Esophagus squamous epithelium (tissue), 5 donors: ENCODE measurements at regions not wholly inside any gene's neighbourhood (a gene's known extent, or its start where the extent isn't known, plus 50 kb on each side); places are given as distances from the start of the nearest gene placed in this dataset.

Experiments
- DNase-seq: peaks from one replicate; lab custom pipeline; 2025; lab: John Stamatoyannopoulos, UW
- H3K27ac ChIP-seq, 4 donors: fragments of 200-600 bp; sonication (generic); one replicate each; pipeline ENCODE4 v1.5.1; 2016 to 2019; ENCODE audit warnings: mild to moderate bottlenecking in 1 of 4
- H3K27me3 ChIP-seq, 4 donors: fragments of 200-600 bp; sonication (generic); 1 replicate in 3 of 4; 2 replicates in 1 of 4; pipeline versions ENCODE4 v1.5.1 to v1.6.0; 2017 to 2021; ENCODE audit warnings: antibody characterized with exemption in 1 of 4
- H3K36me3 ChIP-seq, 3 donors: fragments of 200-600 bp; sonication (generic); one replicate each; pipeline ENCODE4 v1.5.1; 2016 to 2019
- H3K4me1 ChIP-seq, 3 donors: fragments of 200-600 bp; sonication (generic); one replicate each; pipeline ENCODE4 v1.5.1; 2017 to 2019
- H3K4me3 ChIP-seq, 4 donors: fragments of 200-600 bp; sonication (generic); 1 replicate in 3 of 4; 2 replicates in 1 of 4; pipeline ENCODE4 v1.5.1; 2016 to 2019; ENCODE audit warnings: mild to moderate bottlenecking in 2 of 4, moderate library complexity in 1 of 4
- H3K9me3 ChIP-seq, 3 donors: fragments of 200-600 bp; sonication (generic); one replicate each; pipeline ENCODE4 v1.5.1; 2016 to 2019
- POLR2A ChIP-seq, 4 donors: fragments of 450-650 bp; IDR thresholded peaks; one replicate each; pipeline ENCODE4 v1.6.1; 2017; ENCODE audit warnings: antibody characterized with exemption in 4 of 4, mild to moderate bottlenecking in 4 of 4, moderate library complexity in 3 of 4
- WGBS, 2 donors: methylation state at CpG; one replicate each; pipeline ENCODE4 v1.1.5; 2018; 5-methylcytosine and 5-hydroxymethylcytosine counted together
- intact Hi-C: fragments of 100-400 bp; cut with DNase I; formaldehyde crosslinking; loops from one replicate; pipeline ENCODE4 v1.15.0; 2022
- TF ChIP-seq, protein P1 (sequence below), 6 experiments: fragments of 450-650 bp in 4 of 6; fragments of 200-600 bp in 2 of 6; sonication (generic) in 2 of 6; IDR thresholded peaks; one replicate each; pipeline ENCODE4 v1.5.1; 2016 to 2019; ENCODE audit warnings: antibody characterized with exemption in 6 of 6, mild to moderate bottlenecking in 4 of 6, moderate library complexity in 4 of 6
- donor health status: DM: yes; HTN: yes; CAD: no.

DNA sequence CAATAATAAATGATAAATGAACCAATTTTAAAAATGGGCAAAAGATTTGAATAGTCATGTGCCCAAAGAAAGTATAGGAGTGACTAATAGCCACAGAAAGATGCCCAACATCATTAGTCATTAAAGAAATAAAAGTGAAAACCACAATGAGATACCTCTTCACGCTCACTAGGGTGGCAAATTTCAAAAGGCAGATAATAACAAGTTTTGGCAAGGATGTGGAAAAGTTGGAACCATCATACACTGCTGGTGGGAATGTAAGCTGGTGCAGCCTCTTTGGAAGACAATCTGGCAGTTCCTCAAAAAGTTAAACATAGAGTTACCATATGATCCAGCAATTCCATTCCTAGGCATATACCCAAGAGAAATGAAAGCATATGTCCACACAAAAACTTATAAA, 1819.8 kb downstream of the MAT2B start:
- no peak overlapping the region for H3K27ac ChIP-seq
- H3K9me3 ChIP-seq, result no peaks in the 10 kb centered on the region
- intact Hi-C loops, result no loop called here
- DNase-seq, result no peak
- no peaks in the 10 kb centered on the region for H3K27me3 ChIP-seq
- WGBS, 2 donors, result 33 to 36% methylated on average over 1 of the region's 1 CpG
- H3K4me3 ChIP-seq, result no peak overlapping the region
- no peaks in the 10 kb centered on the region for H3K36me3 ChIP-seq
- H3K4me1 ChIP-seq, result no peaks in the 10 kb centered on the region
- TF ChIP-seq, protein P1, sequence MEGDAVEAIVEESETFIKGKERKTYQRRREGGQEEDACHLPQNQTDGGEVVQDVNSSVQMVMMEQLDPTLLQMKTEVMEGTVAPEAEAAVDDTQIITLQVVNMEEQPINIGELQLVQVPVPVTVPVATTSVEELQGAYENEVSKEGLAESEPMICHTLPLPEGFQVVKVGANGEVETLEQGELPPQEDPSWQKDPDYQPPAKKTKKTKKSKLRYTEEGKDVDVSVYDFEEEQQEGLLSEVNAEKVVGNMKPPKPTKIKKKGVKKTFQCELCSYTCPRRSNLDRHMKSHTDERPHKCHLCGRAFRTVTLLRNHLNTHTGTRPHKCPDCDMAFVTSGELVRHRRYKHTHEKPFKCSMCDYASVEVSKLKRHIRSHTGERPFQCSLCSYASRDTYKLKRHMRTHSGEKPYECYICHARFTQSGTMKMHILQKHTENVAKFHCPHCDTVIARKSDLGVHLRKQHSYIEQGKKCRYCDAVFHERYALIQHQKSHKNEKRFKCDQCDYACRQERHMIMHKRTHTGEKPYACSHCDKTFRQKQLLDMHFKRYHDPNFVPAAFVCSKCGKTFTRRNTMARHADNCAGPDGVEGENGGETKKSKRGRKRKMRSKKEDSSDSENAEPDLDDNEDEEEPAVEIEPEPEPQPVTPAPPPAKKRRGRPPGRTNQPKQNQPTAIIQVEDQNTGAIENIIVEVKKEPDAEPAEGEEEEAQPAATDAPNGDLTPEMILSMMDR (IDR thresholded peaks at IDR 0.05), result no peak
- TF ChIP-seq POLR2A (IDR thresholded peaks at IDR 0.05), result no peak

DNA sequence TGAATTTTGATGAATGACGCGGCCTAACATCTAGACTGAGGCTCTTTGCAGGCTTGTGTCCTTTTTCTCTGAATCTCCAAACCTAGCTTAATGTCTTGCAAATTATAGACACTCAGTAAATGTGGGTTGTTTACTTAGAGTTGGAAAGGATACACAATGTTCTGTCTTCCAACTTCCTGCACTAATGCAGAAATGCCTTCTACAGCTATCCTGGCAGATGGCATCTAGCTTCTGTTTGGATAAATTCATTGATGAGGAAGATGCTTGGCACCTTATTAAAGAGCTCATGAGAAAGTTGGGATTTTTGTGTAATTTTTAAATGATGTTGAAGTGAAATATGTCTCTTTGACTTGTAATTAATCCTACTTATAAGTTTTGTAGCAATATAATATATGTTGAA, 1822.2 kb downstream of the MAT2B start:
- no peak overlapping the region for H3K4me3 ChIP-seq
- WGBS, 2 donors, result 88 to 100% methylated on average over 2 of the region's 2 CpGs
- no peaks in the 10 kb centered on the region for H3K4me1 ChIP-seq
- H3K27ac ChIP-seq, result no peak overlapping the region
- DNase-seq, result no peak
- no peaks in the 10 kb centered on the region for H3K36me3 ChIP-seq
- TF ChIP-seq POLR2A (IDR thresholded peaks at IDR 0.05), result no peak
- TF ChIP-seq, protein P1 (IDR thresholded peaks at IDR 0.05), result no peak
- H3K9me3 ChIP-seq, result no peaks in the 10 kb centered on the region
- intact Hi-C loops, result no loop called here
- no peaks in the 10 kb centered on the region for H3K27me3 ChIP-seq

DNA sequence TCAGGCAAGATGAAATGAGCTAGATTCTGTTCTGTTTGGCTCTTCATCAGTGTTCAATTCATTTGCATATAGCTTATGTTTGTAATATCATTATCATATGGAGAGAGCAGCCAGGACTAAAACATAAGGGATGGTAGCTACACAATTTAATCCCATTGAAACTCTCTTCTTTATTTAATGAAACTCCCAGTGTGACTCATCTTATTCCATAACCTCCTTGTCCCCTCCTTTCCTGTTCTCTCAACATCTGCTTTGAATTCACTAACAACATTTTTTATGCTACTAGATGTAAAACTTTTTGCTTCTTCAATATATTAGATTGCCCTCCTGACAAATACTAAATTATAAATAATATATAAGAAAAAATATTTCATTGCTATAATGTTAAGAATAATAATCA, 1823.4 kb downstream of the MAT2B start:
- DNase-seq, result no peak
- no peaks in the 10 kb centered on the region for H3K9me3 ChIP-seq
- intact Hi-C loops, result no loop called here
- H3K27ac ChIP-seq, result no peak overlapping the region
- no peak overlapping the region for H3K4me3 ChIP-seq
- no peaks in the 10 kb centered on the region for H3K36me3 ChIP-seq
- TF ChIP-seq, protein P1 (IDR thresholded peaks at IDR 0.05), result no peak
- no peak for TF ChIP-seq POLR2A (IDR thresholded peaks at IDR 0.05)
- no peaks in the 10 kb centered on the region for H3K27me3 ChIP-seq
- no peaks in the 10 kb centered on the region for H3K4me1 ChIP-seq

DNA sequence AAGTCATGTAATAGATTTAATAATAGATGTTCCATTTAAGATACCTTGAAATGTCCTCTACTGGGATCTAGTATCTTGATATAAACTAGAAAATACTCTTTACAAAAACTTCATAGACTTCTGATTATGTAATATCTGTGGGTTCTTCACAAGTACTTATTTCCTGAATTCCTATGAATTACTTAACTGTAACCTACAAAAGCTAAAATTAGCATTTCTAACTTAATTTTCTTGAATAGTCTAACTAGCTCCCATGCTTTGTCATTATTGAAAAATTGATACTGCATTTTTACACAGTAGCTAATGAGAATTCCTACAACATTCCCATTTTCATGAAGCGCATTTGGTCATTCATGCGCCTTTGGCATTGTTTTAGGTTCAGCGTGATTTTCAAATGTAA, 1828.2 kb downstream of the MAT2B start:
- intact Hi-C loops, result no loop called here
- H3K27ac ChIP-seq, result no peak overlapping the region
- no peak for TF ChIP-seq POLR2A (IDR thresholded peaks at IDR 0.05)
- TF ChIP-seq, protein P1 (IDR thresholded peaks at IDR 0.05), result no peak
- no peaks in the 10 kb centered on the region for H3K27me3 ChIP-seq
- no peaks in the 10 kb centered on the region for H3K36me3 ChIP-seq
- H3K9me3 ChIP-seq, result no peaks in the 10 kb centered on the region
- no peak overlapping the region for H3K4me3 ChIP-seq
- DNase-seq, result no peak
- H3K4me1 ChIP-seq, result no peaks in the 10 kb centered on the region
- 90 to 94% methylated on average over 3 of the region's 3 CpGs for WGBS, 2 donors

DNA sequence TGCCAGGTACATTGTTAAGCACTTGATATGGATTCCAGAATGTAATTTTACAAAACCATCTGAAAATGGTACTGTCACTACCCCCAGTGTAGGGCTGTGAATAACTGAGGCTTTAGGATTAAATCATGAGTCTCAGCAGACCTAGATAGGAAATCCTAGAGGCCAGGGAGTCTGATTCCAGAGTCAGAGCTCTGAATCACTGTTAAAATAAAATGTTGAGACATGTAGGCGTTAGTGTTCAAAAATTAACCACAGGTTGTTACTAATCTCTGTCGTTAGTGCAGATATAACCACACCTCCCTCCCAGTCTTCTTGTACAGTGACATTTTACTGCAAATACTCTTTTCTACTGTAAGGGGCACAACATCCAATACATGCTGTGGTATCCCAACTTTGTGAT, 1828.8 kb downstream of the MAT2B start:
- WGBS, 2 donors, result 29 to 41% methylated on average over 2 of the region's 2 CpGs
- intact Hi-C loops, result no loop called here
- DNase-seq, result no peak
- H3K36me3 ChIP-seq, result no peaks in the 10 kb centered on the region
- no peaks in the 10 kb centered on the region for H3K4me1 ChIP-seq
- H3K9me3 ChIP-seq, result no peaks in the 10 kb centered on the region
- H3K4me3 ChIP-seq, result no peak overlapping the region
- H3K27me3 ChIP-seq, result no peaks in the 10 kb centered on the region
- H3K27ac ChIP-seq, result no peak overlapping the region
- TF ChIP-seq POLR2A (IDR thresholded peaks at IDR 0.05), result no peak
- TF ChIP-seq, protein P1 (IDR thresholded peaks at IDR 0.05), result no peak
